CD4-positive, alpha-beta T cell treated with Interleukin-15 for 1 hour (primary cell): ENCODE measurements at regions not wholly inside any gene's neighbourhood (a gene's known extent, or its start where the extent isn't known, plus 50 kb on each side); places are given as distances from the start of the nearest gene placed in this dataset.
"Not testable (repeated sequence)": the region's sequence is repeated elsewhere in the genome, so short reads cannot be mapped to it uniquely, and the experiment has no call there.

ENCODE experiments used
- DNase-seq: peaks from one replicate; pipeline ENCODE4 v3.0.0-alpha.2; 2020

DNA sequence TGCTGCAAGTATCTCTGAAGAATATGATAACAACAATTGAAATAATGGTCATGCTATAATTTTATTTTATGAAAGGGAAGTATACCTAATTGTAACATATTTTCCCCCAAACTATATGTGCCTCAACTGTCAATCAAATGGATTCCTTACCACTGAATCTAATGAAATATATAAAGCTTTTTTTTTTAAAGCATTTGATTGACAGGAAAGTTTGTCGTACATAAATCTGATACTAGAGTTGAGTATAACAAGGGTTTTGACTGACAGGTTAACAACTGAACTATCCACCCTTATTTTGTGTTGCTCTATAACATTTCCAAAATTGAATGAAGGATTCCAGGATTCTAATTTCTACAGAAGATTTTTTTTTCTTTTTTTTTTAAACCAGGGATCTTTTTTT lies 1333.3 kb upstream of the SLC39A10 start:
- no peak for DNase-seq

DNA sequence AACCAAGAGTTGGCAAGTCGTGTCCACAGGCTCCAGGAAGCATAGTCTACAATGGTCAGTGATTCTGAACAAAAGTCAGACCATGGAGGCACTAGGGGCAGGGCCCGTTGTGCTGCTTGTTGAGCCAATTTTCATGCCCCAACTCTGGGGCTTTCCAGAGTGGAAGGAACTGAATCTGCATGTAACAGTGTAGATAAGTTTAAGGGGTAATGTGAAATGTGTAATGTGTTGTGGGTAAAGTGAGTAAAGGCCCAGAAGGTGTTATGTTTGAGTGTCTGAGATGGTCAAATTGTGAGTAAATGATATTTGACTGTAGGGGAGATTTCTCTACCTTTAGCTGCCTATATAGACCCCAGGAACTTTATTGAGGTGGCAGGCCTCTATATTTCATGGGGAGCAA lies 1336.5 kb upstream of the SLC39A10 start:
- DNase-seq: no peak

DNA sequence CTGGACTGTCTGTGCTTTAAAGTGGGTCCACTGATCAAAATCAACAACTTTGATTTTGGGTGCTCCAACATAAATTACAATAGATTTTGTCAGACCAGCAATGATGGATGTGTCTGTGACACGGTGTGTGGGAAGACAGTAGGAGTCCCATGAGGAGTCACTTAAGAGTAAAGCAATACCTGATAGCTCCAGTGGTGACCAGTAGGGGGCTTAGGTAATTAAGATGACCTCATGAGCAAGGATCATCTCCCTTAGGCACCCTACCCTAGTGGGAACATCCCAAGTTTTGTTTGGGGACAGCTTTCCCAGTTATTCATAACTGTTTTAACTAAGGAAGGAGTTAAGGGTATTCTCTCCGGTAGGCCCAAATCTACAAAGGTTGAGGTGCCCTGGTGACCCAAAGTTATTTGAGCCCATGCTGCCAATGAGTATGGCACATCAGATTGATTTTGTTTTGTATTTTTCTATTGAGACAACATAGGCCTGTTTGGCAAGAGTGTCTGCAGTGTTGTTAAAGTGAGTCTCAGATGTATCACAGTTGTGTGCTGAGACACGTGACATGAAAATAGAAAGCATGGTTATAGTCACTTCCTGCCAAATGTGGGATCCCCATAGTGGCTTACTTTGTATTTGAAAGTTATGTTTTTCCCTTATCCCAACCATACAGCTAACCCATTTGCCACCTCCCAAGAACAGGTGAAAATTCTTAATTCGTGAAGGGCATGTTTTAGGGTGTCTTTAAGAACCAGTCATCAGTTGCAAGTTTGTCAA lies 1337.6 kb upstream of the SLC39A10 start:
- DNase-seq: no peak

DNA sequence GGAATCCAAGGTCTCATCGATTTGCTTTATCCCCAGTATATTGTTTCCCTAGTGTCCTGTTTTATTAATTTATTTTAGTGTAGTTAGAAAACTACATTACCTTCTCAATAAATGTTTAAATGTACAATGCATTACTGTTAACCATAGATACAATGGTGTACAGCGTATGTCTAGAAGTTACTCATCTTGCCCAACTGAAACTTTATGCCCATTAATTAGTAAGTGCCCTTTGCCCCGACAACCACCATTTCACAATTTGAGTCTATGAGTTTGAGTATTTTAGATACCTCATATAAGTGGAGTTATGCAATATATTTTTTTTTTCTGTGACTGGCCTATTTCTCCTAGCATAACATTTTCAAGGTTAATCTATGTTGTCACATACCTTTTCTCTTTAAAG lies 1343.0 kb upstream of the SLC39A10 start:
- DNase-seq: no peak

DNA sequence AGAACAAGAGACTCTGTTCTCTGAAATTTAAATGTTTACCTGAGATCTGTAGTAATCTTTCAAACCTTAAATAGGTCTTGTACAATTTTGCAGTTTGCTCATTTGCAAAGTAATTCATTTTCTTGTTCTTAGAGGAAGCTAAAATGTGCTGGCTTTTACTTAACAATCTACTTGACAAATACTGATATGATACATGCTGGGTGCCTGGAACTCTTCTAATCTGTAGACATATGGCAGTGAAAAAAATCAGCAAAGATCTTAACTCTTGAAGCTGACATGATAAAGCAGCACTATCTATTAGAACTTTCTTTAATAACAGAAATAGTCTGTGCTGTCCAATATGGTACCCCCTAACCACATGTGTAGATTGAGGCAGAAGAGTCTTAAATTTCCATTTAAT lies 1352.8 kb upstream of the SLC39A10 start:
- no peak for DNase-seq

DNA sequence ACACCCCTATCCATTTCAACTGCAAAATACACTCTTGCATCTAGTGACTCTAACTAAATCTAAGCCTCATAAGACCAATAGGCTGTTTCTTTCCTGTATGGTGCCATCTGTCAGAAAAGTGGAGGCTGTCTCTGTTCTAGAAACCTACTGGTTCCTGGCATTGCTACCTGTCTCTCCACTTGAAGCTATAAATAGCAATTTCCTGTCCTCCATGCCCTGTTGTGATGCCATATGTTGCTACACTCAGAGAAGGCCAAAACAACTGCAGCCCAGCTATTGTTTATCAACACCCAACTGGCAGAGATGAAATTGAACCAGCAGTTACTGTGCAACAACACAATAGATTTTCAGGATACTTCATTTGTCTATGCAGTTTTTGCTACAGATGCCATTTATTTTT lies 1355.1 kb upstream of the SLC39A10 start:
- no peak for DNase-seq

DNA sequence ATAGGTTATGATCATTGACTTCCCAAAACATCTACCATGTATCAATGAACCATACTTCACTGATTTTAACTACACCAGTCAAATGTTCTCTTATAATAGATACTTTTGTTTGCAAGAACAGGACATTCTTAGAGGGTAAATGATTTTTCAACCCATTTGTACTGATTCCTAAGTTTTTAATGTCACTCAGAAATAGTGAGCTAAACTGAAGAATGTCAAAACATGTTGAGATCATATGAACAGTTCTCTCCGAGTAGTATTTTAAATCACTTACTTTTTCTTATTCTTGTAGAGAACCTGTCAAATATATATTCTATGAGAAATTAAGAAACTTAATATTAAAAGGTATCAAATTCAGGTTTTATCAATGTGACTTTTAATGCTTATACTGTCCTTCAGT lies 1362.9 kb upstream of the SLC39A10 start:
- no peak for DNase-seq

DNA sequence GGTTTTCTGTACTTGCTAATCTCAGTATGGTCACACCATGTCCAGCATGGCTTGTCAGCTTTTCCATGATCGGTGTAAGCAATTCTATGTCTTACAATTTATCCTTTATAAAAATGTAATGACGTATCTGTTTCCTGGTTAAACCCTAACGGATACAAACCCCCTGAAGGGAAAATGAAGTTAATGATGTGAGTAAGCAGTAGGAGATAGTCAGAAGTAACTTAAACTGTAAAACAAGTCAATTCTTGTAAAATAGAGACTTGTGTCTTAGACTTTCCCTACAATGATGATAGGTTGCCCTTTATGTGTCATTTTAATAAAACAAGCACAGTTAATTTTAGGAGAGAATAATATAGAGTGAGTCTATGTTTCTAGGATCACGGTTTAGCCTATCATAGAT lies 1365.9 kb upstream of the SLC39A10 start:
- DNase-seq: no peak

DNA sequence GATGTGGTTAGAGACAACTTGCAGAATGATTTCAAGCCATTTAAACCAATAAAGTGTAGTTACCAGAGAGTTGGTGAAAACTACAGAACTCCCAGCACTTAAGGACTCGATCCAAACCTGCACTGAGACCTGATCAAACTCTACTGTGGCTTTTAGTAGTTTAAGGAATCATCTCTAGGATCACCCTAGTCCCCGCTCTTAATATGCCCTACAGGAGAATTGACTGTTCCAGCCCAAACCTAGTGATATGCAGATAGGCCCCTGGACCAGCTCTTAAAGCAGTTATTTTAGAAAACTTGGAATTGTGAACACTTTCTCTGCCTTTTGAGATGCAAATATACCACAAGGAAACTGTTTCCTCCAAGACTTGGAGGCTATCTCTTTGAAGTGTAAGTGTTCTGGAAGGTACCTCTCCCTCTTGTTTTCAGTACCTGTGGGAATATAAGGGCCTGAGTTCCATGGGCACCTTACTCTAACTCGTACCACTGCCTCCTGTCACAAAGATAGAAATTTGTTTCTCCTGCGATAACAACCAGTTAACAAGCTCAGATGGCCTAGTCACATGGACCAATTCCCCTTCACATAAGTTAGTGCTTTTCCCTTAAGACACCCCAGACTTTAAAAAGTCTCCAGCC lies 1367.2 kb upstream of the SLC39A10 start:
- no peak for DNase-seq

DNA sequence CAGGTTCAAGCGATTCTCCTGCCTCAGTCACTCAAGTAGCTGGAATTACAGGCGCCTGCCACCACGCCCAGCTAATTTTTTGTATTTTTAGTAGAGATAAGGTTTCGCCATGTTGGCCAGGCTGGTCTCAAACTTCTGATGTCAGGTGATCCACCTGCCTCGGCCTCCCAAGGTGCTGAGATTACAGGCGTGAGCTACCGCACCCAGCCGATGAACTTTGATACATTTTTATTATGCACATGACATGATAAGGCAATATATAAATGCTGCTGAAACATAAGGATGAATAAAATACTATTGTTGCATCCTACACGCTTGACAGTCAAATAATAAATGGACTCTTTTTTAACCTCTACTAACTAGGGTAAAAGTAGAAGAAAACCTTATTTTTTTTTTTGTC lies 1380.4 kb upstream of the SLC39A10 start:
- DNase-seq: not testable (repeated sequence)

DNA sequence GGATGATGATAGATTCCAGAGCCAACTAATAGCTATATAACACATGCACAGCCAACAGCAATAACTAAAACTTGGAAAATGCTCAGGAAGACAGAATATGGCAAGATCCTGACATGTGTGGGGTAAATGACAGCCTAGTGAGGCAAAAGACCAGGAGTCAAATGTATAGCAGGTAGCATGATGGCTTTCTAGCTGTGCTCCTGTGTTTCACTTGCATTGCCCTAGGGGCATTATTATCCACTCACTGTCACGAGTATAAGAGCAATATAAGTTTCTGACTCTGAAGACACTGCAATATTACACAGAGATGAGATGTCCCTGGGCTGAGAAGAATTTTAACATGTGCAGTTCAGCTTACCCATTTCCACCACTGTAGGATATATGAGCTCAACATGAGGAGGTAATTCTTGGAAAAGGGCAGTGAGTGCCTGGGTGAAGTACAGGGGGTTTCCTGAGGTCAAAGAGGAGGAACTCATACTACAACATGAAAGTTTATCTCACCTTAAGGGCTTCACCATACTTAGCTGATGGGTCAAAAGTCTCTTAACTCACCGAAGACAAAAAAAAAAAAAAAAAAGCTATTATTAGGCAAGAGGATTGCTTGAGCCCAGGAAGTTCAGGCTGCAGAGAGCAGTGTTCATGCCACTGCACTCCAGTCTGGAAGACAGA lies 1385.6 kb upstream of the SLC39A10 start:
- no peak for DNase-seq

DNA sequence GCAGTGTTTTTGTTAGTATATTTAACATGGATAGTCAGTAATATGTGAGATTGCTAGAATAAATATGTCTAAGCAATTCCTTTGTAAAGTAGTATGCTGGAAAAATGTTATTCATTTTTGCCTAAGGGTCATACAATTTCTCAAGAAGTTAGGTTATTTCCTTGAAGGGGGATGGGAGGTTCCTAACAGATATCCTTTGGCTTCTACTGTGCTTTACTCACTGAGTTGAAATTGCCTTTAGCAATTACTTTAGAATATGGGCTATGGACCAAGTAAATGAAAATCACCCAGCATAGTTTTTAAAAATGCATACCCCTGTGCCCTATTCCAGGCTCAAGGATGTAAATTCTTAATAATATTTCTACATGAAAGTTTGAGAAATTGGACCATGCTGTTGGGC lies 1386.4 kb upstream of the SLC39A10 start:
- DNase-seq: no peak

DNA sequence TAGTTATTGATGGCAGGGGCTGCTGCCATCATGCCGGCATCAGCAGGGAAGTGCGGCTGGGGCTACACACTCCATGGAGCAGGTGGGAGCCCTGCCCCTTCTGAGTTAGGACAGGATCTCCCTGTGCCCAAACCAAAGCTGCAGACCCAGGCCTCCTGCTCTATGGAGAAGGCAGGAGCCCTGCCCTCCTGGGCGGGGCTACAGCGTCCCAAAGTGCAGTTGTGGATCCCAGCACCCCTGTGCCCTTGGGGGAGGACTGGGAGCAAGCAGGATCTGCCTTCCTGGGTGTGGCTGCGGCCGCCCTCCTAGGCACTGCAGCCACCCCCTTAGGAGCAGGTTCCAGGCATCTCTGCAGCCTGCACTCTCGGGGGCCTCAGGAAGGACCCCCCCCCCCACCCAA lies 1392.4 kb upstream of the SLC39A10 start:
- DNase-seq: no peak

DNA sequence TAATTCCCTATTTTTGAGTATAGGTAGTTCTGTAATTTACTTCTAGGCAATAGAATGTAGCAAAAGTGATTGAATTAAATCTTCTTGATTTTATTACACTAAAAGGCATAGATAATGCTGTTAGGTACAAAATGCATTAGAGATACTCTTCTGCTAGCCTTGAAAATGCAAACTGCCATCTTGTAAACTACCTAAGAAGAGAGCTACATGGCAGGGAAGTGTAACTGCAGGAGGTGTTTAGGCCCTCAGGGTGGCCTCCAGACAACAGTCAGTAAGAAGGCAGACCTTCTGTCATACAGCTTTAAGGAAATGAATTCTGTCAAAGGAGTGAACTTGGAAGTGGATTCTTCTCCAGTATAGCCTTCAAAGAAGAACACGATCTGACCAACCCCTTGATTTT lies 1396.8 kb upstream of the SLC39A10 start:
- DNase-seq: no peak

DNA sequence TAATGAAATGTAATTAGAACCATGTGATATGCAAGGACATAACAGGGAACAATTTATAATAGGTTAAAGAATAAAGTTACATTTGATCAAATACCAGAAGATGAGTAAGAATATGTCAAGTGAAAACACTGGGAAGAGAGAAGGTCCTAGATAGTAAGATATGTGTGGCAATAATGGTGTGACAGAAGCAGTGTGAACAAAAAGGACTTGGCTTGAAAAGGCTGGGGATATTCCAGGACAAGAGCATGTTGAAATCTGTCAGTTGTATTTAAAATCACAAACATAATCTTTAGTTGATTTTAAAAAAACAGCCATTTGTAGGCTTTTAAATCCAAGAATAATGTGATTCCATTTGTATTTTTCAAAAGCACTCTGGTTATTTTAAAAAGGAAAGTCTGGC lies 1399.9 kb upstream of the SLC39A10 start:
- DNase-seq: no peak

DNA sequence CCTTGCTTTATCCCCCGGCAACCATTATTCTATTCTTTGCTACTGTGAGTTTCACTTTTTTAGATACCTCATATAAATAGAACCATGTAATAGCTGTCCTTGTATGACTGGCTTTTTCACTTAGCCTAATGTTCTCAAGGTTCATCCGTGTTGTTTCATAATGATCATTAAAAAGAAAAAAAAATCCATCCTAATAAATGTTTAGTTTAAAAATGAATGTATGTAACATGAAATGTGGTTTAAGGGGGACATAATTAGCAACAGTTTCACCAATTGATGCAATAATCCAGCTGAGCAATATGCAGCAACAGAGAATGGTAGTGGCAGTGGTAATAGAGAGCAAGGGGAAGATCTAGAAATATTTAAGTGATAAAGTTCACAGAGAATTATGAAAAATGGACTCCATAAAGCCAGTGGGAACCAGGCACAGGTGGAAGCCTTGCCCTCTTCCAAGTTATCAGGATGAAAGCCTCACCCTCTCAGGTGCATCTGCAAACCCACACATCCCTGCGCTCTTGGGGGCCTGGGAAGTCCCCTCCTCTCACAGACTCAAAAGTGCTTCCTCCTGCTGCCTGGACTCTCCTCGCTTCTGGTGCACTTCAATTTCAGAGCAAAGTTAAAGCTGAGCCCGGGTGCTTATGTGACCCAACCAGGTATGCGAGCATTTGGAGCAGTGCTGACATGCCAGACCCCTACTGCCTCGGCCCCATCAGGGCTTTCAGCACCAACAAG lies 1403.3 kb upstream of the SLC39A10 start:
- DNase-seq: no peak

DNA sequence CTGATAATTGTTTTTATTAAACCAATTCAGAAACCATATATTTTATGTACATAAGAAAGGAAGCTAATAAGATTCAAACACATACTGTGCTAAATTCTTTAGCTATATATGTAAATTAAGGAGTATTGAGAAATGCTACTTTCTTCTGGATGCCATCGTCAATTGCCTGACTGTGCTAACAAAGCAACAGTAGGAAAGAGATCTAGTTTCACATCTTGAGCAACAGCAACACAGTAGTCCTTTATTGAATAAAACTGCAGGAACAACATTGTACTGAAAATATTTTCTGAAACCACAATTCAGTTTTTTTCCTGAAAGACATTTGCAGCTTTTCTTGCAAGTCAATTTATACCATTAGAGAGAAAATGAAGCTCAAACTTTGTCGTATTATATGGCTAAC lies 1404.9 kb upstream of the SLC39A10 start:
- no peak for DNase-seq

DNA sequence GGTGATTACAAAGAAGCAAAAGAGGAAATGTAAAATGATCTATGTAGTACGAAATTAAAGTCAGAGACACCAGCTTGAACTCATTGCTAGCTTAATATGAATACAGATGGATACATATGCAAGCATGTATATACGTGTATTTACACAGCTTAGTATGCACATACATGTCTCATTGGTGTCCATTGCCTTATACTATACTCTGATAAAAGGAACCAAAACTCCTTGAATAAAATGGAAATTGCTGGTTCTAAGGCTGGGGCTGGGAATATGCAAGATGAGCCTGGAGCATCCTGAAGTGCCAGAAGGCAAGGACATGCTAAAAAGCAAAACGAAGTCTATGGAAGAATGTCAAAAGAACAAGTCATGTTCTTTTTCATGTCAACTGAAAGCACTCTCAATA lies 1424.4 kb upstream of the SLC39A10 start:
- DNase-seq: no peak

DNA sequence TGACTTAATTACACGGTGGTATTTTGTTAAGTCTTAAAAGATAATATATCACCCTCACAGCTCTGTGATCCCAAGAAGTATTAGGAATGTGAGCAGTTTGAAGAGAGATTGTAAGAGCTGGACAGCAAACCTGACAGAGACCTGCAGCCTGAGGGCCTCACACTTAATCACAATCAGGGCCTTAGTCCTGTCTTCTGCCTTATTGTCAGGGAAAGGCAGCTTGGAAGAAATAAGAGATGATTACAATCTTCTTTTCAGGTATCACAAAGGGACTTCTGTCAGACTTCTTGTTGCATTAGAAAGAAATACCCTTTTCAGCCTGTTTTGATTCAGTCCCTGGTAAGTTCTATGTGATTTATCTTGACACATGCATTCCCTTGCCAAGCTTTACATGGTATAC lies 1433.8 kb upstream of the SLC39A10 start:
- DNase-seq: no peak

DNA sequence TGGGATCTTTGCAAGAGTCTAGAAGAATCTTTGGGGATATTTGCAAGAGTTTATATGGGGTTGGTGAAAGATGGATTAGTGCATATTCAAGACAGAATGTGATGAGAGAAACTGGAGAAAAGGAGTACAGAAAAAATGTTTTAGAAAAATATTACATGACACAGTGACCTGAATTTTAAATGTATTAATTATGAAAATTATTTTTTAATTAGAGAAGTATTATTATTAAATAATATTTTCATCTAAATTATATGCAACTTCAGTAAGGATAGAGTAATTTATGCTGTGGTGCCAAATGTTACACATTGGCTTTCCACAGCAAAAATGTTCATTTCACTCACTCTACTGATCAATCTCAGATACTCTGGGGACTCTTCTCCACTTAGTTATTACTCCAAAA lies 1442.8 kb upstream of the SLC39A10 start:
- DNase-seq: no peak

DNA sequence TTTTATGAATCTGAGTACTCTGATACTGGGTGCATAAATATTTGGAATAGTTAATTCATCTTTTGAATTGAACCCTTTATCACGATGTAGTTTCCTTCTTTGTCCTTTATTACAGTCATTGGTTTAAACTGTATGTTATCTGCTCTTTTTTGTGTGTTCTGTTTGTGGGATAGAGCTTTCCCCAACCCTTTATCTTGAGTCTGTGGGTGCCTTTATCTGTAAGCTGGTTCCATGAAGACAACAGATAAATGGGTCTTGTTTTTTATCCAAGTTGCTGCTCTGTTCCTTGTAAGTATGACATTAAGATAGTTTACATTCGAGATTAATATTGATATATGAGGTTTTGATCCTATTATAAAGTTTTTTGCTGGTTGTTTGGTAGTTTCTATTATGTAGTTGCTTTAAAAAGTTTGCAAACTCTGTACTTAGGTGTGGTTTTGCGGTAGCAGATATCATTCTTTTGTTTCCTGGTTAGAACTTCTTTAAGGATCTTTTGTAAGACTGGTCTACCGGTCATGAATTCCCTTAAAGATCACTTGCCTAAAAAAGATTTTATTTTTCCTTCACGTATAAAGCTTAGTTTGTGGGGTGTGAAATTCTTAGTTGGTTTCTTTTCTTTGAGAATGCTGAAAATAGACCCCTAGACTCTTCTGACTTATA lies 1451.3 kb upstream of the SLC39A10 start:
- DNase-seq: no peak

DNA sequence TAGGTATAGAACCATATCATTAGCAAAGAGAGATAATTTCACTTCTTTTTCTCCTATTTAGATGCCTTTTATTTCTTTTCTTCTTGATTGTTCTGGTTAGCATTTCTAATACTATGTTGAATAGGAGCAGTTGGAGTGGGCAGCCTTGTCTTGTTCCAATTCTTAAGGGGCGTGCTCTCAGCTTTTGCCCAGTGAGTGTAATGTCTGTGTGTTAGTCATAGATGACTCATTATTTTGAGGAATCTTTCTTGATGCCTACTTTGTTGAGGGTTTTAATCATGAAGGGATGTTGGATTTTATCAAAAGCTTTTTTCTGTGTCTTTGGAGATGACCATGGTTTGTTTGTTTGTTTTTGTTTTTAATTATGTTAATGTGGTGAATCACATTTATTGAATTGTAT lies 1453.1 kb upstream of the SLC39A10 start:
- DNase-seq: no peak

DNA sequence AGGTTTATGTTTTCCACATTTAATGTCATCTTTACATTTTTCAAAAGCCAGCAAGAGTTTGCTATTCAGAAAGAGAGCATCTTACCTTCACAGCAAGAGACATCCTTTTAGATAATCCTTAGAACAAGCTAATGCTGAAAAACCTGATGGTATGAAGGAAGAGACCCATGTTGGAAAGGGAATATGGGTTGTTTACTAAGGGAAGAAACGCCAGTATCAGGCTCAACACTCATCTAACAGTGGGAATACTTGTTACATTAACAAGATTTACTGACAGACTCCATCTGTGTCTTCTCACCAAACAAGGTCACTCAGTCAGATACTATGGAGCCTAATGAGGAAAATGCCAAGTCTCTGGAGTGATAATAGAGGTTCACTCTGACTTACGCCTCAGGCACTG lies 1474.1 kb upstream of the SLC39A10 start:
- DNase-seq: no peak
